Thyroid gland (tissue), 4 donors: ENCODE measurements at regions not wholly inside any gene's neighbourhood (a gene's known extent, or its start where the extent isn't known, plus 50 kb on each side); places are given as distances from the start of the nearest gene placed in this dataset.
"Not testable (repeated sequence)": the region's sequence is repeated elsewhere in the genome, so short reads cannot be mapped to it uniquely, and the experiment has no call there.

Experiments
- DNase-seq, 2 donors: peaks; one replicate each; pipeline ENCODE4 v3.0.0-alpha.2; 2019
- H3K27ac ChIP-seq, 3 donors: fragments of 200-600 bp; sonication (generic); 1 replicate in 2 of 3; 2 replicates in 1 of 3; pipeline ENCODE4 v1.5.1; 2016 to 2019; ENCODE audit warnings: mild to moderate bottlenecking in 1 of 3, moderate library complexity in 1 of 3
- H3K27me3 ChIP-seq: fragments of 200-600 bp; sonication (generic); one replicate; pipeline ENCODE4 v1.5.1; 2019
- H3K36me3 ChIP-seq, 2 donors: fragments of 200-600 bp; sonication (generic); one replicate each; pipeline ENCODE4 v1.5.1; 2016 to 2019
- H3K4me1 ChIP-seq, 2 donors: fragments of 200-600 bp; sonication (generic); one replicate each; pipeline ENCODE4 v1.5.1; 2017 to 2019
- H3K4me3 ChIP-seq, 3 donors: fragments of 200-600 bp; sonication (generic); replicated peaks in 1 of 3; 1 replicate in 2 of 3; 2 replicates in 1 of 3; pipeline ENCODE4 v1.5.1; 2016; ENCODE audit warnings: mild to moderate bottlenecking in 1 of 3
- H3K9me3 ChIP-seq: fragments of 200-600 bp; sonication (generic); one replicate; pipeline ENCODE4 v1.5.1; 2017
- POLR2A ChIP-seq, 2 donors: fragments of 450-650 bp; IDR thresholded peaks; one replicate each; pipeline ENCODE4 v1.6.1; 2017; ENCODE audit warnings: antibody characterized with exemption in 2 of 2, mild to moderate bottlenecking in 2 of 2, moderate library complexity in 1 of 2
- WGBS, 2 donors: methylation state at CpG; one replicate each; pipeline ENCODE4 v1.1.5; 2017; 5-methylcytosine and 5-hydroxymethylcytosine counted together
- intact Hi-C: fragments of 100-400 bp; cut with DNase I; formaldehyde crosslinking; loops from one replicate; pipeline ENCODE4 v1.15.1; 2023
- TF ChIP-seq, protein P1 (sequence below), 6 experiments: fragments of 200-600 bp in 3 of 6; fragments of 450-650 bp in 3 of 6; sonication (generic) in 3 of 6; IDR thresholded peaks; one replicate each; pipeline ENCODE4 v1.5.1; 2016 to 2019; ENCODE audit warnings: antibody characterized with exemption in 6 of 6, mild to moderate bottlenecking in 2 of 6, inconsistent platforms in 1 of 6, moderate library complexity in 1 of 6

DNA sequence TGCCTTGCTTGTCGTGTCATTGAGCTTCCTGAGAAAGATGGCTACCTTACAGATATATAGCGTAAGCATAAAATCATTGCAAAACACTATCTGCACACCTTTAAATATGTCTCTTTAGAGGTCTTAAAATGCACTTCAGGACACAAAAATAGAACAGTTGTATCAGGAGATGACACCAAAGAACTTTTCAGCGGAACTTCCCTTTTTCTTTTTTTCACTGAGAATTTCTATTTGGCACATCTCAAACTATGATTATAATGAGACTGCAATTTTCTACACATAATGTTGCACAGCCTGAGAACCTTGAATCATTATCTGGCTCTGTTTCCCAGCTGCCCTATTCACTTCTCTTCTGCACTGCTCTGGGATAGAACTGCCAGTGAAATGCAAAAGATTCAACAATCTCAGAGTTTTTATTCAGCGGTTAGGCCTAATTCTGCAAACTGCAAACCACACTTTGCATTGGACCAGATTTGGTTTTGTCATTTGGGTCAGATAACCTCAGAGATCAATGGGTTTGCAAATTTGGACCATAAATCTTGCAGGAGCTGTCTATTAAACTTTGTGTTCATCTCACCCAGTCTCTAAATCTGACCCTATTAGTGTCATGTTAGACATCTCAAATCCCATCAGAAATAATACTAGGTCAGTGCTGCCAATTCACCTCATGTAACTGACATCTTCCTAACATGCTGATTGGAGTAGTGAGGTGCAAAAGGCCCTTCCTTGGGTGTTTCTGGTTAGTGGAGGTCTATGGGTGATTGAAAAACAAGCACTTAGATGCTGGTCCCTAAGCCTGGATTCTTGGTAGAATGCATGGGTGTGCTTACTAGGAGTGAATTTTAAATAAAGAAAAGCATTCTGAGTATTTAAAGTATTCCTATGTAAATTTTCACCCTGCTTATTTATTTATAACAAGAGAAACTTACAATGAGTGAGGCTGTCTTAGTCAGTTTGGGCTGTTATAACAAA, 382.7 kb downstream of the UTRN start:
- no peaks in the 10 kb centered on the region for H3K36me3 ChIP-seq
- TF ChIP-seq, protein P1, sequence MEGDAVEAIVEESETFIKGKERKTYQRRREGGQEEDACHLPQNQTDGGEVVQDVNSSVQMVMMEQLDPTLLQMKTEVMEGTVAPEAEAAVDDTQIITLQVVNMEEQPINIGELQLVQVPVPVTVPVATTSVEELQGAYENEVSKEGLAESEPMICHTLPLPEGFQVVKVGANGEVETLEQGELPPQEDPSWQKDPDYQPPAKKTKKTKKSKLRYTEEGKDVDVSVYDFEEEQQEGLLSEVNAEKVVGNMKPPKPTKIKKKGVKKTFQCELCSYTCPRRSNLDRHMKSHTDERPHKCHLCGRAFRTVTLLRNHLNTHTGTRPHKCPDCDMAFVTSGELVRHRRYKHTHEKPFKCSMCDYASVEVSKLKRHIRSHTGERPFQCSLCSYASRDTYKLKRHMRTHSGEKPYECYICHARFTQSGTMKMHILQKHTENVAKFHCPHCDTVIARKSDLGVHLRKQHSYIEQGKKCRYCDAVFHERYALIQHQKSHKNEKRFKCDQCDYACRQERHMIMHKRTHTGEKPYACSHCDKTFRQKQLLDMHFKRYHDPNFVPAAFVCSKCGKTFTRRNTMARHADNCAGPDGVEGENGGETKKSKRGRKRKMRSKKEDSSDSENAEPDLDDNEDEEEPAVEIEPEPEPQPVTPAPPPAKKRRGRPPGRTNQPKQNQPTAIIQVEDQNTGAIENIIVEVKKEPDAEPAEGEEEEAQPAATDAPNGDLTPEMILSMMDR (IDR thresholded peaks at IDR 0.05) = no peak
- no peak for TF ChIP-seq POLR2A (IDR thresholded peaks at IDR 0.05)
- no peak overlapping the region for H3K4me3 ChIP-seq
- H3K4me1 ChIP-seq = peaks cover 16 to 21% of the 10 kb centered on the region in 2 donors
- DNase-seq = no peak
- H3K27ac ChIP-seq = no peak overlapping the region
- no peaks in the 10 kb centered on the region for H3K27me3 ChIP-seq
- H3K9me3 ChIP-seq = no peaks in the 10 kb centered on the region
- intact Hi-C loops = no loop called here
- WGBS, 2 donors = 93 to 97% methylated on average over 4 of the region's 4 CpGs

DNA sequence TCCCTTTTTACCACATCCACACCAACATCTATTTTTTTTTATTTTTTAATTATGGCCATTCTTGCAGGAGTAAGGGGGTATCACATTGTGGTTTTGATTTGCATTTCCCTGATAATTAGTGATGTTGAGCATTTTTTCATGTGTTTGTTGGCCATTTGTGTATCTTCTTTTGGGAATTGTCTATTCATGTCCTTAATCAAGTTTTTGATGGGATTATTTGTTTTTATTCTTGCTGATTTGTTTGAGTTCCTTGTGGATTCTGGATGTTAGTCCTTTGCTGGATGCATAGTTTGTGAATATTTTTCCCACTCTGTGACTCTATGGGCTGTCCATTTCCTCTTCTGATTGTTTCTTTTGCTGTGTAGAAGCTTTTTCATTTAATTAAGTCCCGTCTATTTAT, 385.1 kb downstream of the UTRN start:
- H3K36me3 ChIP-seq, DNase-seq, H3K4me3 ChIP-seq, intact Hi-C loops, H3K27ac ChIP-seq, H3K9me3 ChIP-seq, H3K27me3 ChIP-seq: not testable (repeated sequence)
- H3K4me1 ChIP-seq = peaks cover 8 to 10% of the 10 kb centered on the region in 2 donors
- 96 to 100% methylated on average over 1 of the region's 1 CpG for WGBS, 2 donors

DNA sequence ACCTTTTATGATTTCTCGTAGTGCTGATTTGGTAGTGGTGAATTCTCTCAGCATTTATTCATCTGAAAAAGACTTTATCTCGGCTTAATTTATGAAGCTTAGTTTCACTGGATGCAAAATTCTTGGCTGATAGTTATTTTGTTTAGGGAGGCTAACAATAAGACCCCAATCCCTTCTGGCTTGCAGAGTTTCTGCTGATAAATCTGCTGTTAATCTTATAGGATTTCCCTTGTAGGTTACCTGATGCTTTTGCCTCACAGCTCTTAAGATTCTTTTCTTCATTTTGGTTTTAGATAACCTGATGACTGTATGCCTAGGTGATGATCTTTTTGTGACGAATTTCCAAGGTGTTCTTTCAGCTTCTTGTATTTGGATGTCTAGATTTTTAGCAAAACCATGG, 388.7 kb downstream of the UTRN start:
- TF ChIP-seq POLR2A (IDR thresholded peaks at IDR 0.05) = no peak
- TF ChIP-seq, protein P1 (IDR thresholded peaks at IDR 0.05) = no peak
- no peak for DNase-seq
- Histone ChIP-seq H3K9me3 (no peaks in the 10 kb centered on the region), H3K27ac (no peak overlapping the region), H3K27me3 (no peaks in the 10 kb centered on the region), H3K4me1 (peaks cover 0 to 6% of the 10 kb centered on the region in 2 donors), H3K4me3 (no peak overlapping the region), H3K36me3 (no peaks in the 10 kb centered on the region)
- WGBS, 2 donors = 99% methylated on average over 3 of the region's 3 CpGs
- intact Hi-C loops = no loop called here

DNA sequence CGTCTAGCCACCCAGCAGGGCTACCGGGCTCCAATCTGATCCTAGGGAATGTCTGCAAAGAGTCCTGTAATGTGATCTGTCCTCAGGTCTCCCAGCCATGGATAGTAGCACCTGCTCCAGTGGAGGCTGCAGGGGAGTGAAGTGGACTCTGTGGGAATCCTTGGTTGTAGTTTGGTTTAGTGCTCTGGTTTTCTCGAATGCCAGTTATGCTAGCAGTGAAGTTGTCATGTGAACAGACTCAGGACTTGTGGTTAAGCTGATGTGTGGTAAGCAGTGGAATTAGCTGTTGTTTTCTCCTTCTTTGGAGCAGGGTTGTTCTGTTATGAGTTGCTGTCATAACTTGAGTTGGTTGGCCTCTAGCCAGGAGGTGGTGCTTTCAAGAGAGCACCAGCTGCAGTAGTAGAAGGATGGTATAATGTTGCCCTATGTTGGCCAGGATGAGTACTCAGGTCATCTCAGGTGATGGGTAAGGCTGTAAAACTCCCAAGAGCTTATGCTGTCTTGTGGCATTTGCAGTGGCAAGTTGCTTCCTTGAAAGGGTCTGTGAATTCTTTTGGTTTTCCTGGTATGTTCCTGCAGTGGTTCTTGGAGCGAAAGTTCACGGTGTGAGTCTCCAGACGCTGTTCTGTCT, 390.2 kb downstream of the UTRN start:
- Histone ChIP-seq H3K27ac (no peak overlapping the region), H3K4me3 (no peak overlapping the region), H3K36me3 (no peaks in the 10 kb centered on the region), H3K9me3 (no peaks in the 10 kb centered on the region), H3K27me3 (no peaks in the 10 kb centered on the region), H3K4me1 (peaks cover 5 to 18% of the 10 kb centered on the region in 2 donors)
- intact Hi-C loops = no loop called here
- no peak for TF ChIP-seq POLR2A (IDR thresholded peaks at IDR 0.05)
- TF ChIP-seq, protein P1 (IDR thresholded peaks at IDR 0.05) = no peak
- no peak for DNase-seq
- 77 to 91% methylated on average over 6 of the region's 6 CpGs for WGBS, 2 donors

DNA sequence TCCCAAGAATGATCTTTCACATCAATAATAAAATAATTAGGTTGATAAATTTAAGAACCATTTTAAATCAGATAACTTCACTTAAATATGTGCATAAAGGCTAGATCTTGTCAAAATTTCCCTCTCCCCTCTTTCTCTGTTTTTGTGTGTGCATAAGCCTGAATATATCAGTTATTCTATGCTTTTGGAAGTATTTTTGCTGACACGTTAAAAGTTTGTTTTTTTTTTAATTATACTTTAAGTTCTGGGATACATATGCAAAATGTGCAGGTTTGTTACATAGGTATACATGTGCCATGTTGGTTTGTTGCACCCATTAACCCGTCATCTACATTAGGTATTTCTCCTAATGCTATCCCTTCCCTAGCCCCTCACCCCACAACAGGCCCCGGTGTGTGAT, 391.2 kb downstream of the UTRN start:
- H3K9me3 ChIP-seq, H3K4me3 ChIP-seq, intact Hi-C loops, H3K36me3 ChIP-seq, DNase-seq, H3K27me3 ChIP-seq, H3K27ac ChIP-seq: not testable (repeated sequence)
- 93 to 98% methylated on average over 3 of the region's 3 CpGs for WGBS, 2 donors
- peaks cover 5 to 18% of the 10 kb centered on the region in 2 donors for H3K4me1 ChIP-seq

DNA sequence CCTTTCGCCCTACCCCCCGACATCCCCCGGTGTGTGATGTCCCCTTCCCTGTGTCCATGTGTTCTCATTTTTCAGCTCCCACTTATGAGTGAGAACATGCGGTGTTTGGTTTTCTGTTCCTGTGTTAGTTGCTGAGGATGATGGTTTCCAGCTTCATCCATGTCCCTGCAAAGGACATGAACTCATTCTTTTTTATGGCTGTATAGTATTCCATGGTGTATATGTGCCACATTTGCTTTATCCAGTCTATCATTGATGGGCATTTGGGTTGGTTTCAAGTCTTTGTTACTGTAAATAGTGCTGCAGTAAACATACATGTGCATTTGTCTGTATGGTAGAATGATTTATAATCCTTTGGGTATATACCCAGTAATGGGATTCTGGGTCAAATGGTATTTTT, 392.1 kb downstream of the UTRN start:
- 96 to 98% methylated on average over 4 of the region's 4 CpGs for WGBS, 2 donors
- H3K9me3 ChIP-seq, H3K27ac ChIP-seq, H3K4me3 ChIP-seq, H3K27me3 ChIP-seq, H3K36me3 ChIP-seq, intact Hi-C loops, DNase-seq: not testable (repeated sequence)
- peaks cover 5 to 18% of the 10 kb centered on the region in 2 donors for H3K4me1 ChIP-seq
